ENCODE measurements at regions not wholly inside any gene's neighbourhood (a gene's known extent, or its start where the extent isn't known, plus 50 kb on each side); places are given as distances from the start of the nearest gene placed in this dataset.

- H3K4me3 ChIP-seq (replicated peaks; ENCODE audit: low read depth, low read length) = no peak overlapping the region
- no peak for DNase-seq (ENCODE audit: extremely low read depth, low read depth)
- TF ChIP-seq CTCF (IDR thresholded peaks at IDR 0.05; ENCODE audit: low read depth, low read length, missing control alignments) = no peak
These were observed 85.0 kb downstream of the NUF2 start for GRCh38 chr1:163406772-163407171.

GRCh38 chr1:163408262-163408661 is 86.5 kb downstream of the NUF2 start:
- DNase-seq (ENCODE audit: extremely low read depth, low read depth) = no peak
- TF ChIP-seq CTCF (IDR thresholded peaks at IDR 0.05; ENCODE audit: low read depth, low read length, missing control alignments) = no peak
- no peak overlapping the region for H3K4me3 ChIP-seq (replicated peaks; ENCODE audit: low read depth, low read length)

- no peak overlapping the region for H3K4me3 ChIP-seq (replicated peaks; ENCODE audit: low read depth, low read length)
- DNase-seq (ENCODE audit: extremely low read depth, low read depth) = peak; percentile 42
- TF ChIP-seq CTCF (IDR thresholded peaks at IDR 0.05; ENCODE audit: low read depth, low read length, missing control alignments) = peak; percentile 81
These were observed 88.6 kb downstream of the NUF2 start for GRCh38 chr1:163410073-163410999.

- TF ChIP-seq CTCF (IDR thresholded peaks at IDR 0.05; ENCODE audit: low read depth, low read length, missing control alignments) = no peak
- no peak for DNase-seq (ENCODE audit: extremely low read depth, low read depth)
- no peak overlapping the region for H3K4me3 ChIP-seq (replicated peaks; ENCODE audit: low read depth, low read length)
These were observed 90.5 kb downstream of the NUF2 start for GRCh38 chr1:163412221-163412620.

GRCh38 chr1:163414778-163415177 is 93.0 kb downstream of the NUF2 start:
- no peak overlapping the region for H3K4me3 ChIP-seq (replicated peaks; ENCODE audit: low read depth, low read length)
- DNase-seq (ENCODE audit: extremely low read depth, low read depth) = no peak
- no peak for TF ChIP-seq CTCF (IDR thresholded peaks at IDR 0.05; ENCODE audit: low read depth, low read length, missing control alignments)

- no peak for TF ChIP-seq CTCF (IDR thresholded peaks at IDR 0.05; ENCODE audit: low read depth, low read length, missing control alignments)
- DNase-seq (ENCODE audit: extremely low read depth, low read depth) = no peak
- no peak overlapping the region for H3K4me3 ChIP-seq (replicated peaks; ENCODE audit: low read depth, low read length)
These were observed 99.9 kb downstream of the NUF2 start for GRCh38 chr1:163421701-163422100.
